ENCODE measurements at regions not wholly inside any gene's neighbourhood (a gene's known extent, or its start where the extent isn't known, plus 50 kb on each side); places are given as distances from the start of the nearest gene placed in this dataset.
A peak's percentile ranks its signal among the peaks of the same experiment; 100 is the strongest.
"Not testable (repeated sequence)": the region's sequence is repeated elsewhere in the genome, so short reads cannot be mapped to it uniquely, and the experiment has no call there.

GRCh38 chr15:38961931-38962330 lies 397.3 kb upstream of the RASGRP1 start:
- DNase-seq (ENCODE audit: low spot score): no peak

GRCh38 chr15:38972831-38973230 lies 408.2 kb upstream of the RASGRP1 start:
- peak; percentile 68 for DNase-seq (ENCODE audit: low spot score)

GRCh38 chr15:38975282-38975990 lies 410.8 kb upstream of the RASGRP1 start:
- DNase-seq (ENCODE audit: low spot score): peak; percentile 65

DNA sequence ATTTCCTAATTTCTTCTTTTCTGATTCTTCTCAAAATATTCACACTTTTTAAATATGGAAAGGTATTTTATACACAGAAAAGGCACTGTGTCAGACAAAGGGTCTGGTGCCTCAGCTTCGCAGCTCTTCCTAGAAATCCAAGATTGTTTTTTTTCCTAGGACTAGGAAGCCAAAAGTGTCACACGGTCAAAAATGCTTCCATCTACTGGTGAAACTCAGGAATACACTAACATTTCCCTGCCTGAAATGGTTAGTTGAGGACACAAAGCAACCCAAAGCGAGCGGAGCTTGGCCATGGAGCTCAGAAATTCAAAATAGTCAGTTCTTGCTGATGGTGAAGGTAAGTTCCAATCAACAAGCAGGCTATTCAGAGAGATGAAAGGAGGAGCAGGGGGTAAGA lies 426.5 kb upstream of the RASGRP1 start:
- peak; percentile 70 for DNase-seq (ENCODE audit: low spot score)

DNA sequence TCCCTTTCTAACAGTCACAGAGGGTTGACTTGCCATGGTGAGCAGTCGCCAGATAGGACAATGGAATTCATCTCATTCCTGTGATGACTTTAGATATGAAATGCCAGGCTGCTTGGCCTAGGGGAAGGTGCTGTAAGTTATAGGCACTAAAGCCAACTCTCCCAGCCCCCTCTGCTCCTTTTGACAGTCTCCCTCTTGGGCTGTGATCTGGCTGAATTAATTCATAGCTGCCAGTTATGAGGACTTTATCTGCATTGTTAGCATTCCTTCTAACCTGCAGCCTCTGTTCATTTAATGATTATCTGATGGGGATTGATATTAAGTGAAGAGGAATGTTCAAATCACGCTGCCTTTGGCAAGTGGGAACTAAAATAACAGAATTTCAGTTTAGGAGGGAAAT lies 427.1 kb upstream of the RASGRP1 start:
- DNase-seq (ENCODE audit: low spot score): peak; percentile 92

DNA sequence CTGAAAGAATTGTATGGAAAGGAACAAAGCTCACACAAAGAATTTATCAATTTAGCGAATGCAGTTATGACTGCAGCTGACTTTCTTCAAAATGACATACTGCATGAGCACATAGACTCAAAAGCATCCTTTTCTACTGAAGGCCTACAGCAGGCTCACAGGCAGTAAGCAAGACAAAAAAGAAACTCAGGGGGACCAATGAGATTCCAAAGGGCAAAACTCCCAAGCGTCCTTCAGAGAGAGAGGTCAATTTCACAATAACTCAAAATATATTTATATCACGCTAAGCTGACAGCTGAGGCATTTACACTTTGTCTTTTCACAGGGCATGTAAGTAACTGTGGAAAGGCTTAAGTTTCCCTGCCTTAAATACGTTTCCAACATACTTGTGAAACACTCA lies 427.9 kb upstream of the RASGRP1 start:
- DNase-seq (ENCODE audit: low spot score): no peak

DNA sequence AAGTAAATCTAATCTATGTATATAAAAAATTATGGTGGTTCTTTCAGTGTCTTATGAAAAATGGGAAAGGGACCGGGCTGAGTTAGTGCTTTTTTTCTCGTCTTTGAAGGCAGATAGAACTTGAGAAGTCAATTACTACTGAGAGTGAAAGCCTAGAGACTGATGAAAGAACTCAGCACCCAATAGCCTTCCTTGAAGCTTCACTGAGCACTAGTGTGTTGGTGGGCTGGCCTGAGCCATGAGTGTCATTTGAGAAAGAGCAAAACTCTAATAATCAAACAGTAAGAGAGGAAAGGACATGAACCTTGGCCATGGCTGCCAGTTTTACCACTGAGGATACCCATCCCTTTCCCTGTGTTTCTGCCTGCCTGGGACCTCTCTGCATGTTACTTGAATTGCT lies 428.3 kb upstream of the RASGRP1 start:
- DNase-seq (ENCODE audit: low spot score): peak; percentile 27

GRCh38 chr15:38994310-38994709 lies 429.7 kb upstream of the RASGRP1 start:
- peak; percentile 11 for DNase-seq (ENCODE audit: low spot score)

GRCh38 chr15:38996111-38996631 lies 431.6 kb upstream of the RASGRP1 start:
- DNase-seq (ENCODE audit: low spot score): peak; percentile 97

DNA sequence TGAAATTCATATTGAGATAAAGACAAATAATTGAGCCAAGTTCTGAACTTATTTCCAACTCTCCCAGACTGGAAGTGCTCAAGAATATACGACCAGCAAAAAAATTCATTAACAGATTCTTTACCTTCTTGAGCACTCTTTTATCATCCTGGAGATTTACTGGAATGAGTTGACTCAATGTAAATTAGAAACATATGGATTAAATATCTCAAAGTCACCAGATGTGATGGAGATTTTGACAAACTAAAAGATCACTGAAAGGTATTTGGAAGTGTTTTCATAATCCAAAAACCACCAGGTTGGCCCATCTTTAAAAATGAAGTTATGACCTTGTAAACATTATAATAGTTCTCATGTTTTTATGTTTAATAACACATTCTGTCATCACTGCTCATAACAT lies 433.2 kb upstream of the RASGRP1 start:
- DNase-seq (ENCODE audit: low spot score): no peak

DNA sequence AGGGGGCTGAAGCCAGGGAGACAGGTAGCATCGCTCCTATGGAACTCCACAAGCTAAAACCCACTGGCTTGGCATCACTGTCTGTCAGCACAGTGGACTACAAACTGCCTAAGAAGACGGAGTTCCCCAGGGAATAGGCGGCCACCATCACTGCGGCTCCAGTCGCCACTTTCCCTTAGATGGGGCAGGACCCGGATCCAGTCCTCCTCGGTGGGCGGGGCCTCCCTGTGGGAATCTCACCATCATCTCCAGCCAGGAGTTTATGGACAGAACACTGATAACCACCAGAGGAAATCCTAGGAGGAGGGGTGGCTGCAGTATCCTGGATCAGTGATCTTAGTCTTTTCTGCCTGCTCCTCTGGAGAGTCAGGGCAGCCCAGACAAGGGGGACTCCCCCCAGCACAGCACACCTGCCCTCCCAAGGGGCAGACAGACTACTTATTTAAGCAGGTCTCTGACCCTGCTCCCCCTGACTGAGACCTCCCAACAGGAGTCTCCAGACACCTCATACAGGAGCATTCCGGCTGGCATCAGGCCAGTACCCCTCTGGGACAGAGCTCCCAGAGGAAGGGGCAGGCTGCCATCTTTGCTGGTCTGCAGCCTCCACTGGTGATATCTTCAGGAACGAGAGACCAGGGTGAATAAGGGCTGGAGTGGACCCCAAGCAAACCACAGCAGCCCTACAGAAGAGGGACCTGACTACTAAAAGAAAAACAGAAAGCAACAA lies 435.6 kb upstream of the RASGRP1 start:
- DNase-seq (ENCODE audit: low spot score): no peak

DNA sequence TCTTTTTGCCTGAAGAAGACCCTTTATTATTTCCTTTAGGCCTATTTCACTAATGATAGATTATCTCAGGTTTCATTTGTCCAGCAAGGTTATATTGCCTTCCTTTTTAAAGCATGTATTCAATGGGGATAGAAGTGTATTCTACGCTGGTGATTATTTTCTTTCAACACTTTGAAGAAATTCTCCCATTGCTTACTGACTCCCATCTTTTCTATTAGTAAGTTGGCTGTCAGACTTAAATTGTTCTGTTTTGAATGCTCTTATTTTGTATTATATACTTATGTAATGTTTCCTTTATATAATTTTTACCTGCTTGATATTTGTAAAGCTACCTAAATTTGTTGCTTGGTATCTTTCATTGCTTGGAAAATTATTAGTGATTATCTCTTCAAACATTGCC lies 445.1 kb upstream of the RASGRP1 start:
- no peak for DNase-seq (ENCODE audit: low spot score)

DNA sequence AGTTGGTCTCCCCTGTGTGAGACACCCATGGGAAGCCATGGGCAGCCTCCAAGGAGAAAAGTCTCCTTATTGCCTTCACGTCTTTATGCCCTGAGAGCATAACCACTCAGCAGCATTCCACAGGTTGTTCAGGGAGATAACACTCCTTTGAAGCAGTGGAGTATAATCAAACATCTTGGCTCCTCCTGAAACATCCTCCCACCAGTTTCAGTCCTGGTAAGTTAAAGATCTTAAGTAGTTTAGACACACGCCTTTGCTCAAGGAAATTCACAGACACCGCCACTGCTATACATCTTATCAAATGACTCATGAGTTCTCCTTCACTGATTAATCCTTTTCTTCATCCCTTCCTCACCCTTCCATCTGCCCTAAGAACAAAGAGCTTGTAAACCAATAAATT lies 446.5 kb upstream of the RASGRP1 start:
- not testable (repeated sequence) for DNase-seq (ENCODE audit: low spot score)

- no peak for DNase-seq (ENCODE audit: low spot score)
Observed at GRCh38 chr15:39013262-39013661, 448.6 kb upstream of the RASGRP1 start.

DNA sequence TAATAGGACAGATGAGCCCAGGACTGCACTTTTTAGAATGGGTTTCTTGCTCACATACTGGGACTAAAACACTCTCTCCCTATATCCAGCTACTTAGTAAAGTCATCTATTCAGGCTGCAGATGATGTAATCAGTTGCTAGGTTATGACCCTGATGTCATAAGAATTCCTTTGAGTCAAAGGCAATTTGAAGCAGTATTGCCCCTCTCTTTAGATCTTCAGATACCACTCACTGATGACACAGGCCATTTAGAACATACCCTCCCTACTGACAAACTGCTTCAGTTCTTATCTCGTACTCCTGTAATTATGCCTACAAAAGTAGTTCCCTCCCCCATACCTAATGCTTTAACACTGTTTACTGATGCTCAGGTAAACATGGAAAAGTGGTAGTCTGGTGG lies 450.1 kb upstream of the RASGRP1 start:
- DNase-seq (ENCODE audit: low spot score): peak; percentile 6

DNA sequence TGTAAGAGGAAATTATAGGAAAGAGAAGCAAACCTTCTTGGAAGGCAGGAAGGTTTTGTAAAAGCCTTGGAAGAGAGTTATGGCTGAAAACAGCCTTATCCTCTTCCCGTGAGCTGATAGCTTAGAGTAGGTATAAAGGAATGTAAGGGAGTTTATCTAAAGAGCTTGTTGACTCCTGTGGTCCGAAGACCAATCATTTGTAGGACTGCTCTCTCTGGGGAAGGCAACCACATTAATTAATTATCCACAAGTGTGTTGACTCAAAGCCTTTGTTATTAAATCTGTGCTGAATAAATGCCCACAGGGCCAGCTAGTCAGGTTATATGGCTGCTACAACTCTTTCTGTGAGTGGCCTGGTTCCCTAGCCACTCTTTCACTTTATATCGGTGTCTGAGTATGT lies 452.1 kb upstream of the RASGRP1 start:
- DNase-seq (ENCODE audit: low spot score): peak; percentile 76

DNA sequence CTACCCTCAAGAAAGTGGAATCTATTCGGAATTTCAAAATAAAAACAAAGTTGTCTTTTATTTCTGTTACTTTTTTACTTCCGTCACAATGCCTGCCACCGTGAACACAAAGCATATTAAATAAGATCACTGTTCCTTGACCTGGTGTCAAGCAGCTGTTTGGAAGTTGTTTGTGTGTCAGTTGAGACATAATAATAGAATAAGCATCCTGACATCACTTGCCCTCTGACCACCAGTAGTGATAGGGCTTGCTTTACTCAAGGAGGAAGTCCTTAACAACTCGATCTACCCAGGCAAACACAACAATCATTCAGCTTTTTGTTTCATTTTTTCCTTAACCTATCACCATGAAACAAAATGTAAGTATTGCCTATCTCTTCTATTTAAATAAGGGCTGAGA lies 454.4 kb upstream of the RASGRP1 start:
- peak; percentile 3 for DNase-seq (ENCODE audit: low spot score)

- DNase-seq (ENCODE audit: low spot score): no peak
Observed at GRCh38 chr15:39021341-39021740, 456.7 kb upstream of the RASGRP1 start.

GRCh38 chr15:39022532-39023305 lies 458.1 kb upstream of the RASGRP1 start:
- no peak for DNase-seq (ENCODE audit: low spot score)

GRCh38 chr15:39025321-39025720 lies 460.7 kb upstream of the RASGRP1 start:
- DNase-seq (ENCODE audit: low spot score): no peak

- no peak for DNase-seq (ENCODE audit: low spot score)
Observed at GRCh38 chr15:39025881-39026280, 461.3 kb upstream of the RASGRP1 start.

DNA sequence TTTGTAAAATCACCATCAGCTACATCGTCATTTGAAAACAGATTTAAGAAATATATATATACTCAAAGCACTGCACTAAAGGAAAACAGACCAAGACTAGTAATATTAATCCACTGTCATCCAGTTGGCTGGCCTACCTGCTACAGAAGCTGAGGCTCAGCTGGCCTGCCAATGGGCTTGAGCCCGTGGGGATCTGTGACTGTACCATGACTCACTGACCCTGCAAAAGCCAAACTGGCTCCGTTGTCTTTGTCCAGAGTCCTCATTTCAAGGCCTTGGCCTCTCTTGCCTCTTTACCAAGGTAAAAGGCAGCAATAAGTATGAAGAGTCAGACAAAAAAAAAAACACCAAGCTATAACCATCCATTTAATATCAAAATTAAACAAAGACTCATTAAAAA lies 463.5 kb upstream of the RASGRP1 start:
- DNase-seq (ENCODE audit: low spot score): peak; percentile 63

DNA sequence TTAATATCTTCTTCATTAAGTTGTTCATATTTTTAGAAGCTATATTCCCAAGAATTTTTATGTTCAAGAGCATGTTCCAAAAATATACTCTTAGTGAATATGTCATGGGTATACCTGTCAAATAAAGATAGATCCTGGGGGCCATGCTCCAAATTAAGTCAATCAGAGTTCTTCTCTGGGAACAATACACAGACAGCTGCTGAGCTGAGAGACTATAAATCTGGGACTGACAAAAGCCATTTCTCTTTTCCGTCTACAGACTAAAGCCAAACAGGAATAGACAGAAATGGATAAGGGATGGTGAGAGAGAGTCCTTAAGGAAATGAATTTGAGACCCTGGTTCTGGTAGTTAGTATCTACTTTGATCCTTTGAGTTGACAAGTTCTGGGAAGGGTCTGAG lies 465.1 kb upstream of the RASGRP1 start:
- no peak for DNase-seq (ENCODE audit: low spot score)
